ENCODE measurements at regions not wholly inside any gene's neighbourhood (a gene's known extent, or its start where the extent isn't known, plus 50 kb on each side); places are given as distances from the start of the nearest gene placed in this dataset.

GRCh38 chr6:22071270-22072041 is 225.4 kb downstream of the PRL start:
- 0 out of 2 replicates have a peak, but pooled peaks have one; percentile 4 for TF ChIP-seq RAD21 (IDR thresholded peaks at IDR 0.05; ENCODE audit: low read length)
- 0 out of 2 replicates have a peak, but pooled peaks have one; percentile 29 for TF ChIP-seq RCOR1 (IDR thresholded peaks at IDR 0.05; ENCODE audit: low read length)
- peak; percentile 47; the same call in 1 of the 2 replicates for TF ChIP-seq MXI1 (IDR thresholded peaks at IDR 0.05; ENCODE audit: low read depth, low read length)
- TF ChIP-seq USF2 (IDR thresholded peaks at IDR 0.05; ENCODE audit: borderline replicate concordance, low read depth, low read length) = no peak
- TF ChIP-seq NFIC (IDR thresholded peaks at IDR 0.05; ENCODE audit: borderline replicate concordance) = no peak
- H3K79me2 ChIP-seq (ENCODE audit: insufficient read depth) = no peaks in the 10 kb centered on the region; the same call in 1 of the 2 replicates
- no peaks in the 10 kb centered on the region for H3K9me3 ChIP-seq
- 49% methylated on average over 8 of the region's 8 CpGs for WGBS (ENCODE audit: low lambda C conversion rate)
- H3K4me1 ChIP-seq (ENCODE audit: control insufficient read depth in 1 of 2, insufficient read depth in 2 of 2, low read depth in 1 of 2, low read length in 1 of 2) = peaks cover 11 to 21% of the 10 kb centered on the region in 2 experiments; a peak in 2 of 4 replicates
- H3K4me3 ChIP-seq (ENCODE audit: low read depth in 2 of 2, low read length in 1 of 2) = peak overlapping the region; percentile 12 to 54; a peak in 3 of 4 replicates
- POLR2A ChIA-PET = interaction anchor here (0.6 to 0.8 kb wide), 2 partner anchors 39 to 478 kb away, joined by 3 read pairs; partner anchors contain the start of gene SOX4
- H2AFZ ChIP-seq (ENCODE audit: low read depth) = peak overlapping the region; percentile 70; the same call in 1 of the 2 replicates
- CTCF ChIA-PET = interaction anchor here (0.6 to 1.4 kb wide), 3 partner anchors 42 to 587 kb away, joined by 3 to 4 read pairs (median 3); no protein-coding TSS in a partner anchor
- peaks cover 8% of the 10 kb centered on the region for H3F3A ChIP-seq (replicated peaks; ENCODE audit: insufficient read depth)
- no peaks in the 10 kb centered on the region for H3K27me3 ChIP-seq (ENCODE audit: insufficient read depth)
- H3K4me2 ChIP-seq = peak overlapping the region; percentile 76
- DNase-seq = peak; percentile 47
- H3K27ac ChIP-seq (ENCODE audit: low read depth in 2 of 2, low read length in 1 of 2) = peak overlapping the region; percentile 52 to 83; a peak in 3 of 4 replicates
- peak overlapping the region; percentile 22; the same call in 1 of the 2 replicates for H3K9ac ChIP-seq
- peaks cover 0 to 4% of the 10 kb centered on the region in 2 experiments for H3K36me3 ChIP-seq (replicated peaks in 1 of 2; ENCODE audit: control insufficient read depth in 1 of 2, insufficient read depth in 2 of 2, low read length in 1 of 2)
- H3K9me2 ChIP-seq = no peaks in the 10 kb centered on the region
- no peaks in the 10 kb centered on the region for H4K20me1 ChIP-seq (ENCODE audit: insufficient read depth)

GRCh38 chr6:22072949-22073348 is 223.9 kb downstream of the PRL start:
- Histone ChIP-seq H3K36me3 (replicated peaks in 1 of 2; ENCODE audit: control insufficient read depth in 1 of 2, insufficient read depth in 2 of 2, low read length in 1 of 2) (peaks cover 0 to 9% of the 10 kb centered on the region in 2 experiments), H2AFZ (ENCODE audit: low read depth) (peak overlapping the region; percentile 0; the same call in 1 of the 2 replicates), H3K4me2 (no peak overlapping the region), H3F3A (replicated peaks; ENCODE audit: insufficient read depth) (no peaks in the 10 kb centered on the region), H3K9me3 (no peaks in the 10 kb centered on the region), H3K27ac (ENCODE audit: low read depth in 2 of 2, low read length in 1 of 2) (peak overlapping the region in 1 of 2 experiments; percentile 51; a peak in 2 of 4 replicates), H3K9me2 (no peaks in the 10 kb centered on the region), H3K79me2 (ENCODE audit: insufficient read depth) (no peaks in the 10 kb centered on the region; the same call in 1 of the 2 replicates), H4K20me1 (ENCODE audit: insufficient read depth) (no peaks in the 10 kb centered on the region), H3K27me3 (ENCODE audit: insufficient read depth) (no peaks in the 10 kb centered on the region), H3K9ac (no peak overlapping the region), H3K4me3 (ENCODE audit: low read depth in 2 of 2, low read length in 1 of 2) (no peak overlapping the region), H3K4me1 (ENCODE audit: control insufficient read depth in 1 of 2, insufficient read depth in 2 of 2, low read depth in 1 of 2, low read length in 1 of 2) (peaks cover 9 to 21% of the 10 kb centered on the region in 2 experiments; a peak in 2 of 4 replicates)
- ChIA-PET POLR2A (no interaction called here), CTCF (interaction anchor here (1.2 kb wide), 1 partner anchor 38 kb away, joined by 3 read pairs; no protein-coding TSS in a partner anchor)
- DNase-seq = no peak
- TF ChIP-seq GABPA (IDR thresholded peaks at IDR 0.05; ENCODE audit: low read depth) (no peak), MXI1 (IDR thresholded peaks at IDR 0.05; ENCODE audit: low read depth, low read length) (no peak), GATA2 (CRISPR knock-in tag; IDR thresholded peaks at IDR 0.05) (no peak), MAX (IDR thresholded peaks at IDR 0.05; ENCODE audit: low read depth) (no peak), NFIC (IDR thresholded peaks at IDR 0.05; ENCODE audit: borderline replicate concordance) (no peak), FOSL2 (IDR thresholded peaks at IDR 0.05; ENCODE audit: borderline replicate concordance, low read depth) (no peak), SIN3A (IDR thresholded peaks at IDR 0.05; ENCODE audit: borderline replicate concordance, low read depth, low read length) (no peak), CHD2 (IDR thresholded peaks at IDR 0.05; ENCODE audit: low read length, partially characterized antibody) (no peak), USF1 (IDR thresholded peaks at IDR 0.05; ENCODE audit: borderline replicate concordance, low read depth) (no peak), RAD21 (IDR thresholded peaks at IDR 0.05; ENCODE audit: low read length) (no peak)
